A673 (cell line): ENCODE measurements at regions not wholly inside any gene's neighbourhood (a gene's known extent, or its start where the extent isn't known, plus 50 kb on each side); places are given as distances from the start of the nearest gene placed in this dataset.

ENCODE experiments used
- BruUV-seq: library from RNA; stranded (reverse); fragments of 400-500 nt; replicated peaks from 2 replicates; lab custom pipeline; 2021; lab: Mats Ljungman, UMichigan
- CTCF ChIA-PET: fragments of 300-600 bp; sonication (Branson Sonifier 250); formaldehyde crosslinking; loops from one replicate; lab custom pipeline; 2022; ENCODE audit warnings: antibody characterized with exemption; lab: Charles Lee
- POLR2A ChIA-PET: fragments of 300-600 bp; sonication (Branson Sonifier 250); formaldehyde crosslinking; loops from one replicate; lab custom pipeline; 2022; ENCODE audit warnings: antibody characterized with exemption; ENCODE audit not compliant: low non-redundant PET; lab: Charles Lee
- DNase-seq: peaks from one replicate; pipeline ENCODE4 v3.0.0-alpha.2; 2015; ENCODE audit warnings: low spot score
- H3K27ac ChIP-seq: fragments of 200-600 bp; sonication (generic); 2 replicates; pipeline ENCODE4 v1.5.1; 2016; ENCODE audit warnings: mixed run types, low read depth, mild to moderate bottlenecking, mixed read lengths, antibody characterized with exemption, low read length; ENCODE audit not compliant: poor library complexity, severe bottlenecking
- H3K27me3 ChIP-seq: fragments of 200-600 bp; sonication (generic); replicated peaks from 2 replicates; pipeline ENCODE4 v1.6.1; 2017; ENCODE audit warnings: mixed run types, low read depth, mild to moderate bottlenecking, mixed read lengths, antibody characterized with exemption, low read length; ENCODE audit not compliant: insufficient read depth, poor library complexity
- H3K36me3 ChIP-seq: fragments of 200-600 bp; sonication (generic); 2 replicates; pipeline ENCODE4 v1.6.1; 2016; ENCODE audit warnings: mixed run types, mild to moderate bottlenecking, mixed read lengths, antibody characterized with exemption, low read length; ENCODE audit not compliant: insufficient read depth, poor library complexity, severe bottlenecking
- H3K4me1 ChIP-seq: fragments of 200-600 bp; sonication (generic); 2 replicates; pipeline ENCODE4 v1.6.1; 2017; ENCODE audit warnings: mixed run types, mild to moderate bottlenecking, mixed read lengths, antibody characterized with exemption, low read length; ENCODE audit not compliant: insufficient read depth, poor library complexity, severe bottlenecking
- H3K4me3 ChIP-seq: fragments of 200-600 bp; sonication (generic); 2 replicates; pipeline ENCODE4 v1.5.1; 2016; ENCODE audit warnings: low read depth, mixed run types, mild to moderate bottlenecking, mixed read lengths, low read length; ENCODE audit not compliant: poor library complexity, severe bottlenecking
- H3K9me3 ChIP-seq: fragments of 200-600 bp; sonication (generic); 2 replicates; pipeline ENCODE4 v1.6.1; 2016; ENCODE audit warnings: mixed run types, low read depth, mild to moderate bottlenecking, mixed read lengths, antibody characterized with exemption, low read length; ENCODE audit not compliant: poor library complexity, severe bottlenecking
- EZH2 ChIP-seq: fragments of 200-600 bp; sonication (generic); IDR thresholded peaks from 2 replicates; pipeline ENCODE4 v1.6.1; 2017; ENCODE audit warnings: borderline replicate concordance, low read depth, mild to moderate bottlenecking, mixed read lengths, antibody characterized with exemption, low read length; ENCODE audit not compliant: poor library complexity, severe bottlenecking
- intact Hi-C: fragments of 100-400 bp; cut with micrococcal nuclease; formaldehyde crosslinking; loops from one replicate; pipeline ENCODE4 v1.10.0; 2022; ENCODE audit not compliant: unreplicated experiment
- TF ChIP-seq, protein P1 (sequence below): fragments of 300-800, 200-600 bp; sonication (generic); conservative IDR thresholded peaks from 2 replicates; pipeline ENCODE4 v1.5.1; 2017; ENCODE audit warnings: low read depth, mild to moderate bottlenecking, antibody characterized with exemption, low read length, moderate library complexity, mixed read lengths

DNA sequence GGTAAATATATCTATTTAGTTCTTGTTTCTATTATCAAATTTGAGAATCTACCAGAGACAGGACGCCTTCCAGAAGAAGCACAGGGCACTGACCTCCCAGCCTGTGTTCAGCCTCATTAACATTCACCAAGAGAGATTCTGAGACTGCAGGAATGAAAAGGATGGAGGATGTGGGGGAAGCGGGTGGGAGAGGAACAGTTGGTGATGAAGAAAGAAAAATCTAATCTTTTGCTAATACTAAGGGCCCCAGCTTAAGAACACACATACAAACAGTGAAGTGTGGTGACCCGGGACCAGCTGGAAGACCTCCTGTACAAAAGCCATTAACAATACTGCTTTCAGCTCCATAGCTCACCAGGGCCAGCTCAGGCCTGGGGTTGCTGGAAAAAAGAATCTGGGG, 160.5 kb downstream of the NUAK1 start:
- no peak for TF ChIP-seq EZH2
- no peak overlapping the region for H3K27ac ChIP-seq
- BruUV-seq: no TSS peak
- no peaks in the 10 kb centered on the region for H3K27me3 ChIP-seq
- POLR2A ChIA-PET: no interaction called here
- intact Hi-C loops: no loop called here
- no peaks in the 10 kb centered on the region for H3K4me1 ChIP-seq
- no peaks in the 10 kb centered on the region for H3K36me3 ChIP-seq
- no peak for DNase-seq
- H3K9me3 ChIP-seq: no peaks in the 10 kb centered on the region
- H3K4me3 ChIP-seq: no peak overlapping the region
- CTCF ChIA-PET: no interaction called here

DNA sequence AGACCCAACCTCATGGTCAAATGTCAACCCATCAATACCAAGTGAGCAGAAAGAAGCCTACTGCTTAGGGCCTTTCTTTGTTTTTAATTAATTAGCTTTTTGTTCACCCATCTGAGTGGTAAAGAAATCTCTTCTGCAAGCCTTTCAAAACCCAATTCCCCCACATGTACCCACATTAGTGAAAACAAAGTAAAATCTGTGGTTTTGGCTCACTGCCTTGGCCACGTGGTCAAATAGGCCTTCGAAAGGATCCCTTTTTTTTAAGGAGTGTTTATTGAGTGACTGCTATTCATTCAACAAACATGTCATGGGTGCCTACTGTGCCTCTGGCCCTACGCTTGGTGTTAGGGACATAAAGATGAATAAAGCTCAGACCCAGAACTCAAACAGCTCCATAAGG, 160.1 kb downstream of the NUAK1 start:
- no TSS peak for BruUV-seq
- Histone ChIP-seq H3K4me3 (no peak overlapping the region), H3K4me1 (no peaks in the 10 kb centered on the region), H3K36me3 (no peaks in the 10 kb centered on the region), H3K9me3 (no peaks in the 10 kb centered on the region), H3K27me3 (no peaks in the 10 kb centered on the region), H3K27ac (no peak overlapping the region)
- DNase-seq: no peak
- ChIA-PET POLR2A (no interaction called here), CTCF (no interaction called here)
- TF ChIP-seq, protein P1, sequence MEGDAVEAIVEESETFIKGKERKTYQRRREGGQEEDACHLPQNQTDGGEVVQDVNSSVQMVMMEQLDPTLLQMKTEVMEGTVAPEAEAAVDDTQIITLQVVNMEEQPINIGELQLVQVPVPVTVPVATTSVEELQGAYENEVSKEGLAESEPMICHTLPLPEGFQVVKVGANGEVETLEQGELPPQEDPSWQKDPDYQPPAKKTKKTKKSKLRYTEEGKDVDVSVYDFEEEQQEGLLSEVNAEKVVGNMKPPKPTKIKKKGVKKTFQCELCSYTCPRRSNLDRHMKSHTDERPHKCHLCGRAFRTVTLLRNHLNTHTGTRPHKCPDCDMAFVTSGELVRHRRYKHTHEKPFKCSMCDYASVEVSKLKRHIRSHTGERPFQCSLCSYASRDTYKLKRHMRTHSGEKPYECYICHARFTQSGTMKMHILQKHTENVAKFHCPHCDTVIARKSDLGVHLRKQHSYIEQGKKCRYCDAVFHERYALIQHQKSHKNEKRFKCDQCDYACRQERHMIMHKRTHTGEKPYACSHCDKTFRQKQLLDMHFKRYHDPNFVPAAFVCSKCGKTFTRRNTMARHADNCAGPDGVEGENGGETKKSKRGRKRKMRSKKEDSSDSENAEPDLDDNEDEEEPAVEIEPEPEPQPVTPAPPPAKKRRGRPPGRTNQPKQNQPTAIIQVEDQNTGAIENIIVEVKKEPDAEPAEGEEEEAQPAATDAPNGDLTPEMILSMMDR: no peak
- no peak for TF ChIP-seq EZH2
- intact Hi-C loops: no loop called here

DNA sequence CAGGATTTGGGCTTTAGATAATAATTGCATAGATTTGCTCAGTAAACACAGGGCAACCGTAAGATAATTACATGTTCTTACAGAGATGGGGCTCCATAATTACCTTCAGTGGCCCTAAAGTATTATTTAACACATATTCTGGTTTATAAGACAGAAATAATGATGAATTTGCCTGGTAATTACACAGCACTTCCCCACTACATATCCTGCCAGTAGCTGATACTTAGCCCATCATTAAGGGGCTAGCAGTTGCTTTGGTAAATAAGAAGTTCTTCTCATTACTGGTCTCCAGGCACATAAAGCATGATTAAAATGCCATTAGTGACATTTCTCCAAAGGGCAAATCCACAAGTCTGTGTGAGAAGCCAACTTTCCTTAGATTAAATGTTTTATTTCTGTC, 158.7 kb downstream of the NUAK1 start:
- CTCF ChIA-PET: no interaction called here
- BruUV-seq: no TSS peak

DNA sequence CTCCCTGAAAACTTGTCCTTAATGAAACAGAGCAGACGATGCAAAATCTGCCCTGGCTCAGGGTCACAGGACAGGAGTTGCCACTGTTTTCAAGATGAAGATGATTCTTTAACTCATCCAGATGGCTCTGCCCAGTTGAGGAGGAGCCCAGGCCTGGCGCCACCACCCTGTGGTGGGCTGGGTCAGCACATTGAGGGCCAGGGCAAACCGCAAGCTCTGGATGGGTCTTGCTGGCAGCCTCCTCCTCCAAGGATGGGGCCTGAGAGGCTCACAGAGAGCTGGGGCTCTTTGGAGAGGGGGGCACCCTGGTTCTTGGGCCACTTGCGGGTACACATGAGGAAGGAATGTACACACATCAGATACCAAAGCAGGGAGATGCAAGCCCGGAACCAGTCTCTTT, 158.2 kb downstream of the NUAK1 start:
- no peak for DNase-seq
- Histone ChIP-seq H3K9me3 (no peaks in the 10 kb centered on the region), H3K36me3 (no peaks in the 10 kb centered on the region), H3K4me1 (no peaks in the 10 kb centered on the region), H3K27ac (no peak overlapping the region), H3K27me3 (no peaks in the 10 kb centered on the region), H3K4me3 (no peak overlapping the region)
- TF ChIP-seq, protein P1: no peak
- TF ChIP-seq EZH2: no peak
- intact Hi-C loops: no loop called here
- CTCF ChIA-PET: no interaction called here
- BruUV-seq: no TSS peak
- POLR2A ChIA-PET: no interaction called here

More for the DNA sequence above, 158.7 kb downstream of the NUAK1 start:
- no peaks in the 10 kb centered on the region for H3K36me3 ChIP-seq
- no peaks in the 10 kb centered on the region for H3K9me3 ChIP-seq
- H3K4me1 ChIP-seq: no peaks in the 10 kb centered on the region
- no peak overlapping the region for H3K4me3 ChIP-seq
- H3K27me3 ChIP-seq: no peaks in the 10 kb centered on the region
- no peak overlapping the region for H3K27ac ChIP-seq
- no peak for DNase-seq
- intact Hi-C loops: no loop called here
- TF ChIP-seq, protein P1: no peak
- no peak for TF ChIP-seq EZH2
- POLR2A ChIA-PET: no interaction called here
